Spleen (tissue), 11 donors: ENCODE measurements at regions not wholly inside any gene's neighbourhood (a gene's known extent, or its start where the extent isn't known, plus 50 kb on each side); places are given as distances from the start of the nearest gene placed in this dataset.

Experiments used
- DNase-seq: peaks from one replicate; pipeline ENCODE4 v3.0.0-alpha.2; 2020
- H3K27ac ChIP-seq, 8 donors: fragments of 200-600 bp; sonication (generic) in 7 of 8; 1 replicate in 4 of 8; 2 replicates in 4 of 8; pipeline versions ENCODE4 v1.5.0 to v1.8.0; 2016 to 2021; ENCODE audit warnings: inconsistent platforms in 4 of 8, mild to moderate bottlenecking in 4 of 8, moderate library complexity in 1 of 8
- H3K27me3 ChIP-seq, 7 donors: fragments of 200-600 bp; sonication (generic) in 6 of 7; replicated peaks in 1 of 7; 1 replicate in 4 of 7; 2 replicates in 3 of 7; pipeline versions ENCODE4 v1.5.0 to v1.8.0; 2016 to 2021; ENCODE audit warnings: inconsistent platforms in 3 of 7, mild to moderate bottlenecking in 1 of 7
- H3K36me3 ChIP-seq, 6 donors: fragments of 200-600 bp; sonication (generic) in 5 of 6; 1 replicate in 4 of 6; 2 replicates in 2 of 6; pipeline versions ENCODE4 v1.5.0 to v1.8.0; 2016 to 2021; ENCODE audit warnings: inconsistent platforms in 2 of 6
- H3K4me1 ChIP-seq, 6 donors: fragments of 200-600 bp; sonication (generic) in 5 of 6; 1 replicate in 3 of 6; 2 replicates in 3 of 6; pipeline versions ENCODE4 v1.5.0 to v1.8.0; 2016 to 2021; ENCODE audit warnings: inconsistent platforms in 3 of 6
- H3K4me3 ChIP-seq, 8 donors: fragments of 200-600 bp; sonication (generic) in 7 of 8; 1 replicate in 4 of 8; 2 replicates in 4 of 8; pipeline versions ENCODE4 v1.5.0 to v1.8.0; 2016 to 2021; ENCODE audit warnings: inconsistent platforms in 4 of 8, mild to moderate bottlenecking in 4 of 8, moderate library complexity in 2 of 8
- H3K9me3 ChIP-seq, 8 donors: fragments of 200-600 bp; sonication (generic) in 7 of 8; 1 replicate in 4 of 8; 2 replicates in 4 of 8; pipeline versions ENCODE4 v1.5.0 to v1.8.0; 2016 to 2021; ENCODE audit warnings: inconsistent platforms in 4 of 8
- POLR2A ChIP-seq, 3 donors: fragments of 450-650 bp; IDR thresholded peaks; one replicate each; pipeline ENCODE4 v1.5.1; 2017; ENCODE audit warnings: antibody characterized with exemption in 3 of 3, mild to moderate bottlenecking in 1 of 3
- POLR2AphosphoS5 ChIP-seq, 3 donors: sonication (generic); formaldehyde crosslinking; IDR thresholded peaks; one replicate each; pipeline ENCODE4 v1.5.1; 2017; ENCODE audit warnings: antibody characterized with exemption in 3 of 3
- WGBS, 5 donors: extraction: QIAGEN DNeasy Blood & Tissue Kit in 3 of 5; methylation state at CpG; one replicate each; pipeline versions ENCODE4 v1.1.5 to v1.1.7; 2013 to 2018; 5-methylcytosine and 5-hydroxymethylcytosine counted together
- intact Hi-C: fragments of 100-400 bp; cut with DNase I; formaldehyde crosslinking; loops from one replicate; pipeline ENCODE4 v1.15.0; 2023; ENCODE audit warnings: low total_unique reads
- TF ChIP-seq, protein P1 (sequence below), 11 experiments: fragments of 200-600 bp in 7 of 11; fragments of 450-650 bp in 4 of 11; sonication (generic) in 4 of 11; IDR thresholded peaks in 8 of 11; conservative IDR thresholded peaks in 3 of 11; 1 replicate in 7 of 11; 2 replicates in 4 of 11; pipeline versions ENCODE4 v1.4.0 to v1.8.0; 2016 to 2021; ENCODE audit warnings: antibody characterized with exemption in 11 of 11, inconsistent platforms in 4 of 11, mild to moderate bottlenecking in 1 of 11
- donor health status: healthy with polysubstance abuse.
- donor health status: DM: no; HTN: no; CAD: no; lungs with moderate emphysema.
- donor health status: DM: no; HTN: no; CAD: no.
- donor health status: Bipolar disorder and iron deficiency.
- donor health status: healthy.
- donor health status: DM: no; HTN: no; CAD: no.
- donor health status: DM: yes; HTN: yes; CAD: no.

DNA sequence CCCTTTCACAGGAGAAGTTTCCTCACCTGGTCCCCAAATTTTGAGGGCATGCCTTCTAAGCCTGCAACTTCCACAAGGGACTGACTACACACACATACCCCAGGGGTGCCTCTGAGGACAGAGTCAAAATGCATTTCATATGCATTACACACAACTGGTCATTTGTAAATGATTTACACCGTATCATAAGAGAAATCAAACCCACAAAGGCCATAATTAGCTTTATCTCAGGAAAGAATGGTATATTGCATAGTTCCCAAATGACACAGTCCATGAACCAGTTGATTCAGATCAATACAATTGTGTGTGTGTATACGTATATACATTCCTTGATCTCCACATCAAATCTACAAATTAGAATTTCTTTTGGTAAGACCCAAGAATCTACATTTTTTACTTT, 203.3 kb upstream of the PRDM1 start:
- H3K9me3 ChIP-seq = no peaks in the 10 kb centered on the region
- no peak overlapping the region for H3K27ac ChIP-seq
- 78 to 91% (median 89%) methylated on average over 2 of the region's 2 CpGs for WGBS, 5 donors
- H3K4me3 ChIP-seq = no peak overlapping the region
- no peaks in the 10 kb centered on the region for H3K27me3 ChIP-seq
- intact Hi-C loops = no loop called here
- H3K4me1 ChIP-seq = peaks cover 0 to 44% (median 12%) of the 10 kb centered on the region in 6 donors
- TF ChIP-seq, protein P1, sequence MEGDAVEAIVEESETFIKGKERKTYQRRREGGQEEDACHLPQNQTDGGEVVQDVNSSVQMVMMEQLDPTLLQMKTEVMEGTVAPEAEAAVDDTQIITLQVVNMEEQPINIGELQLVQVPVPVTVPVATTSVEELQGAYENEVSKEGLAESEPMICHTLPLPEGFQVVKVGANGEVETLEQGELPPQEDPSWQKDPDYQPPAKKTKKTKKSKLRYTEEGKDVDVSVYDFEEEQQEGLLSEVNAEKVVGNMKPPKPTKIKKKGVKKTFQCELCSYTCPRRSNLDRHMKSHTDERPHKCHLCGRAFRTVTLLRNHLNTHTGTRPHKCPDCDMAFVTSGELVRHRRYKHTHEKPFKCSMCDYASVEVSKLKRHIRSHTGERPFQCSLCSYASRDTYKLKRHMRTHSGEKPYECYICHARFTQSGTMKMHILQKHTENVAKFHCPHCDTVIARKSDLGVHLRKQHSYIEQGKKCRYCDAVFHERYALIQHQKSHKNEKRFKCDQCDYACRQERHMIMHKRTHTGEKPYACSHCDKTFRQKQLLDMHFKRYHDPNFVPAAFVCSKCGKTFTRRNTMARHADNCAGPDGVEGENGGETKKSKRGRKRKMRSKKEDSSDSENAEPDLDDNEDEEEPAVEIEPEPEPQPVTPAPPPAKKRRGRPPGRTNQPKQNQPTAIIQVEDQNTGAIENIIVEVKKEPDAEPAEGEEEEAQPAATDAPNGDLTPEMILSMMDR (IDR thresholded peaks at IDR 0.05 in 8 of 11, conservative IDR thresholded peaks at IDR 0.05 in 3 of 11) = no peak
- TF ChIP-seq POLR2A (IDR thresholded peaks at IDR 0.05) (no peak), POLR2AphosphoS5 (IDR thresholded peaks at IDR 0.05) (no peak)
- no peaks in the 10 kb centered on the region for H3K36me3 ChIP-seq
- DNase-seq = no peak

DNA sequence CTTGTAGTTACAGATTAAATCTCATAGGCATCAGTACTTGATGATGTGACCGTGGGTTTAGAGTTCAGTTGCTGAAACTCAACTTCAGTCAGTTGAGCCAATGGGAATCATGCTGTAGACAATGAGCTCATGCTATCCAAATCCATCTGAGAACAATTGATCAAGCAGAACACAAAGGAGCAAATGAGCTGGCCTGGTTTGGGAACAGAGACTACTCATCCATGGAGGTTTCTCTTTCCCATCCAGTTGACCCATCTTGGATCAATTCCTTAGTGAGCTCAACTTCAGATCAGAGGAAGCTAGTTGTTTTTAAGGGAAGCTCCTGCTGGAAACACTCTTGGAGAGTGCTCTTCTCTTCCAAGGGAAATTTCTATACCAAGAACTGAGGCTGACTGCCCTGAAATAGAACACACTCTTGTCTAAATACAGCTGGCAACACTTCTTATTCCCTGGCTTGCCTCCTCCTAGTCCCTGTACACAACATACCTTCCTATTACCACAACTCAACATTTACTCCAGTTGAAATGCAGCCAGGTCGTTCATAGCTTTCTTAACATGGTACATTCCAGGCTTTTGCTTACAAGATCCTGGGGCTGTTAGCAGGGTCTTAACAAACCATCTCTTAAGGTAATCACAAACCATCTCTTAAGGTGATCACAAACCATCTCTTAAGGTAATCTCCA, 203.9 kb upstream of the PRDM1 start:
- Histone ChIP-seq H3K4me3 (no peak overlapping the region), H3K27me3 (no peaks in the 10 kb centered on the region), H3K27ac (no peak overlapping the region), H3K36me3 (no peaks in the 10 kb centered on the region), H3K4me1 (peaks cover 0 to 44% (median 12%) of the 10 kb centered on the region in 6 donors), H3K9me3 (no peaks in the 10 kb centered on the region)
- TF ChIP-seq POLR2A (IDR thresholded peaks at IDR 0.05) = no peak
- no peak for TF ChIP-seq POLR2AphosphoS5 (IDR thresholded peaks at IDR 0.05)
- TF ChIP-seq, protein P1 (IDR thresholded peaks at IDR 0.05 in 8 of 11, conservative IDR thresholded peaks at IDR 0.05 in 3 of 11) = no peak
- intact Hi-C loops = no loop called here
- no peak for DNase-seq
- WGBS, 5 donors = 85 to 91% (median 90%) methylated on average over 2 of the region's 2 CpGs

- Histone ChIP-seq H3K36me3 (no peaks in the 10 kb centered on the region), H3K27me3 (no peaks in the 10 kb centered on the region), H3K4me1 (peaks cover 0 to 47% (median 12%) of the 10 kb centered on the region in 6 donors), H3K27ac (no peak overlapping the region), H3K9me3 (no peaks in the 10 kb centered on the region), H3K4me3 (no peak overlapping the region)
- no peak for DNase-seq
- WGBS, 5 donors = 61 to 67% (median 64%) methylated on average over 3 of the region's 3 CpGs
- intact Hi-C loops = no loop called here
- TF ChIP-seq, protein P1 (IDR thresholded peaks at IDR 0.05 in 8 of 11, conservative IDR thresholded peaks at IDR 0.05 in 3 of 11) = no peak
- no peak for TF ChIP-seq POLR2AphosphoS5 (IDR thresholded peaks at IDR 0.05)
- no peak for TF ChIP-seq POLR2A (IDR thresholded peaks at IDR 0.05)
Observed at GRCh38 chr6:105881608-105882007, 204.5 kb upstream of the PRDM1 start.

- Histone ChIP-seq H3K9me3 (no peaks in the 10 kb centered on the region), H3K27ac (peak overlapping the region in 4 of 8 donors; percentile 38 to 56 (median 52)), H3K4me3 (peak overlapping the region in 1 of 8 donors; percentile 47), H3K36me3 (no peaks in the 10 kb centered on the region), H3K27me3 (no peaks in the 10 kb centered on the region), H3K4me1 (peaks cover 0 to 62% (median 14%) of the 10 kb centered on the region in 6 donors)
- peak in 2 of 3 donors; percentile 57 to 64 for TF ChIP-seq POLR2AphosphoS5 (IDR thresholded peaks at IDR 0.05)
- TF ChIP-seq POLR2A (IDR thresholded peaks at IDR 0.05) = no peak
- TF ChIP-seq, protein P1 (IDR thresholded peaks at IDR 0.05 in 8 of 11, conservative IDR thresholded peaks at IDR 0.05 in 3 of 11) = no peak
- DNase-seq = peak; percentile 80
- intact Hi-C loops = no loop called here
- WGBS, 5 donors = 17 to 36% (median 26%) methylated on average over 13 of the region's 13 CpGs
Observed at GRCh38 chr6:105880030-105880492, 206.1 kb upstream of the PRDM1 start.
